ENCODE measurements at regions not wholly inside any gene's neighbourhood (a gene's known extent, or its start where the extent isn't known, plus 50 kb on each side); places are given as distances from the start of the nearest gene placed in this dataset.

- H3K36me3 ChIP-seq (replicated peaks in 1 of 2; ENCODE audit: control extremely low read depth in 1 of 2, control insufficient read depth in 1 of 2, extremely low read depth in 1 of 2, insufficient read depth in 2 of 2, low read length in 1 of 2) = no peaks in the 10 kb centered on the region
- H4K20me1 ChIP-seq (ENCODE audit: control insufficient read depth, insufficient read depth, low read length, poor library complexity, severe bottlenecking) = no peaks in the 10 kb centered on the region
- DNase-seq (no peak), ATAC-seq (ENCODE audit: low read depth) (no peak)
- H3K4me3 Mint-ChIP-seq = no peak overlapping the region
- H2AFZ ChIP-seq (ENCODE audit: insufficient read depth, low read depth, low read length, poor library complexity, severe bottlenecking) = no peak overlapping the region
- no peak overlapping the region for H3K4me3 ChIP-seq (ENCODE audit: control extremely low read depth in 1 of 5, extremely low read depth in 1 of 5, insufficient read depth in 1 of 5, low read depth in 2 of 5, low read length in 4 of 5)
- no peaks in the 10 kb centered on the region for H3K9me3 Mint-ChIP-seq (ENCODE audit: insufficient read depth)
- H3K4me2 ChIP-seq (replicated peaks; ENCODE audit: low read depth, low read length, poor library complexity, severe bottlenecking) = no peak overlapping the region
- ChIA-PET CTCF (no interaction called here), POLR2A (no interaction called here)
- no peaks in the 10 kb centered on the region for H3K27me3 ChIP-seq (replicated peaks in 1 of 4; ENCODE audit: control extremely low read depth in 1 of 4, control insufficient read depth in 3 of 4, insufficient read depth in 4 of 4, low read length in 3 of 4)
- no peak overlapping the region for H3K27ac Mint-ChIP-seq
- no peaks in the 10 kb centered on the region for H3K9me3 ChIP-seq (ENCODE audit: control extremely low read depth in 1 of 3, control insufficient read depth in 2 of 3, insufficient read depth in 1 of 3, low read length in 2 of 3)
- no peaks in the 10 kb centered on the region for H3K4me1 ChIP-seq (ENCODE audit: control insufficient read depth in 2 of 2, insufficient read depth in 2 of 2, low read length in 2 of 2)
- TF ChIP-seq EZH2 (IDR thresholded peaks at IDR 0.05; ENCODE audit: borderline replicate concordance, insufficient read depth, low read depth, low read length, poor library complexity, severe bottlenecking) (no peak), CTCF (IDR thresholded peaks at IDR 0.05) (no peak)
- H3K27me3 Mint-ChIP-seq = no peaks in the 10 kb centered on the region
- no peaks in the 10 kb centered on the region for H3K4me1 Mint-ChIP-seq
- no peak overlapping the region for H3K9ac ChIP-seq (ENCODE audit: low read length)
- no peaks in the 10 kb centered on the region for H3K79me2 ChIP-seq (ENCODE audit: control insufficient read depth, insufficient read depth, low read length)
- intact Hi-C loops (cut with micrococcal nuclease) = no loop called here
- no peak overlapping the region for H3K27ac ChIP-seq (ENCODE audit: low read length in 2 of 2)
Measured at GRCh38 chr10:111516144-111516543, 439.3 kb downstream of the ADRA2A start.

- ChIA-PET POLR2A (no interaction called here), CTCF (no interaction called here)
- no peak overlapping the region for H3K4me2 ChIP-seq (replicated peaks; ENCODE audit: low read depth, low read length, poor library complexity, severe bottlenecking)
- no peak overlapping the region for H3K4me3 ChIP-seq (ENCODE audit: control extremely low read depth in 1 of 5, extremely low read depth in 1 of 5, insufficient read depth in 1 of 5, low read depth in 2 of 5, low read length in 4 of 5)
- no peak overlapping the region for H3K9ac ChIP-seq (ENCODE audit: low read length)
- no peaks in the 10 kb centered on the region for H3K9me3 Mint-ChIP-seq (ENCODE audit: insufficient read depth)
- no peak overlapping the region for H3K27ac ChIP-seq (ENCODE audit: low read length in 2 of 2)
- TF ChIP-seq CTCF (IDR thresholded peaks at IDR 0.05) = no peak
- no peak for TF ChIP-seq EZH2 (IDR thresholded peaks at IDR 0.05; ENCODE audit: borderline replicate concordance, insufficient read depth, low read depth, low read length, poor library complexity, severe bottlenecking)
- H2AFZ ChIP-seq (ENCODE audit: insufficient read depth, low read depth, low read length, poor library complexity, severe bottlenecking) = no peak overlapping the region
- no peaks in the 10 kb centered on the region for H3K9me3 ChIP-seq (ENCODE audit: control extremely low read depth in 1 of 3, control insufficient read depth in 2 of 3, insufficient read depth in 1 of 3, low read length in 2 of 3)
- peaks cover 3% of the 10 kb centered on the region for H3K27me3 Mint-ChIP-seq
- ATAC-seq (ENCODE audit: low read depth) (no peak), DNase-seq (no peak)
- no CpG with 5 or more reads among the region's 1 CpG for WGBS (ENCODE audit: insufficient coverage)
- H3K36me3 ChIP-seq (replicated peaks in 1 of 2; ENCODE audit: control extremely low read depth in 1 of 2, control insufficient read depth in 1 of 2, extremely low read depth in 1 of 2, insufficient read depth in 2 of 2, low read length in 1 of 2) = no peaks in the 10 kb centered on the region
- no peaks in the 10 kb centered on the region for H3K79me2 ChIP-seq (ENCODE audit: control insufficient read depth, insufficient read depth, low read length)
- H3K27ac Mint-ChIP-seq = no peak overlapping the region
- no peaks in the 10 kb centered on the region for H3K4me1 Mint-ChIP-seq
- no peaks in the 10 kb centered on the region for H3K27me3 ChIP-seq (replicated peaks in 1 of 4; ENCODE audit: control extremely low read depth in 1 of 4, control insufficient read depth in 3 of 4, insufficient read depth in 4 of 4, low read length in 3 of 4)
- intact Hi-C loops (cut with micrococcal nuclease) = no loop called here
- no peaks in the 10 kb centered on the region for H4K20me1 ChIP-seq (ENCODE audit: control insufficient read depth, insufficient read depth, low read length, poor library complexity, severe bottlenecking)
- no peak overlapping the region for H3K4me3 Mint-ChIP-seq
- H3K4me1 ChIP-seq (ENCODE audit: control insufficient read depth in 2 of 2, insufficient read depth in 2 of 2, low read length in 2 of 2) = no peaks in the 10 kb centered on the region
Measured at GRCh38 chr10:111522141-111522540, 445.3 kb downstream of the ADRA2A start.
